OCI-LY3 (cell line): ENCODE measurements at regions not wholly inside any gene's neighbourhood (a gene's known extent, or its start where the extent isn't known, plus 50 kb on each side); places are given as distances from the start of the nearest gene placed in this dataset.

Experiments used
- CTCF ChIP-seq: fragments of 200-600, 300-600 bp; sonication (generic); IDR thresholded peaks from 2 replicates; pipeline ENCODE4 v1.5.1; 2014; ENCODE audit warnings: antibody characterized with exemption, low read length, low read depth
- EZH2phosphoT487 ChIP-seq: fragments of 200-600 bp; shearing (Covaris generic); IDR thresholded peaks from 2 replicates; pipeline ENCODE4 v1.6.1; 2018; ENCODE audit warnings: antibody characterized with exemption, mixed run types, low read depth

GRCh38 chr6:14240411-14241166 is 123.0 kb downstream of the CD83 start:
- no peak for TF ChIP-seq EZH2phosphoT487
- TF ChIP-seq CTCF, result no peak
